ENCODE measurements at regions not wholly inside any gene's neighbourhood (a gene's known extent, or its start where the extent isn't known, plus 50 kb on each side); places are given as distances from the start of the nearest gene placed in this dataset.
A peak's percentile ranks its signal among the peaks of the same experiment; 100 is the strongest.
"Not testable (repeated sequence)": the region's sequence is repeated elsewhere in the genome, so short reads cannot be mapped to it uniquely, and the experiment has no call there.

GRCh38 chr9:135195975-135196374, 108.5 kb downstream of the OLFM1 start:
- DNase-seq: not testable (repeated sequence)

GRCh38 chr9:135196474-135196873, 109.0 kb downstream of the OLFM1 start:
- no peak for DNase-seq

GRCh38 chr9:135198144-135198543, 110.7 kb downstream of the OLFM1 start:
- DNase-seq: no peak

- peak in 1 of 51 donors; percentile 5 for DNase-seq
Measured at GRCh38 chr9:135198586-135199285, 111.3 kb downstream of the OLFM1 start.

GRCh38 chr9:135199489-135199888, 112.0 kb downstream of the OLFM1 start:
- DNase-seq: no peak

GRCh38 chr9:135201711-135202110, 114.2 kb downstream of the OLFM1 start:
- no peak for DNase-seq

- DNase-seq: no peak
Measured at GRCh38 chr9:135204177-135204576, 116.7 kb downstream of the OLFM1 start.

- DNase-seq: no peak
Measured at GRCh38 chr9:135209136-135209535, 121.7 kb downstream of the OLFM1 start.

- no peak for DNase-seq
Measured at GRCh38 chr9:135209852-135210251, 122.4 kb downstream of the OLFM1 start.

GRCh38 chr9:135210676-135211523, 123.4 kb downstream of the OLFM1 start:
- no peak for DNase-seq

- DNase-seq: no peak
Measured at GRCh38 chr9:135211524-135211890, 124.0 kb downstream of the OLFM1 start.

- DNase-seq: no peak
Measured at GRCh38 chr9:135212961-135213360, 125.5 kb downstream of the OLFM1 start.

GRCh38 chr9:135213566-135213965, 126.1 kb downstream of the OLFM1 start:
- DNase-seq: no peak

- no peak for DNase-seq
Measured at GRCh38 chr9:135214054-135214640, 126.7 kb downstream of the OLFM1 start.

- DNase-seq: no peak
Measured at GRCh38 chr9:135214706-135215105, 127.2 kb downstream of the OLFM1 start.

GRCh38 chr9:135215571-135216161, 128.2 kb downstream of the OLFM1 start:
- peak in 1 of 51 donors; percentile 27 for DNase-seq

- no peak for DNase-seq
Measured at GRCh38 chr9:135216236-135216635, 128.8 kb downstream of the OLFM1 start.

- DNase-seq: peak in 1 of 51 donors; percentile 39
Measured at GRCh38 chr9:135216791-135217441, 129.4 kb downstream of the OLFM1 start.

- DNase-seq: no peak
Measured at GRCh38 chr9:135217836-135218235, 130.4 kb downstream of the OLFM1 start.

GRCh38 chr9:135218331-135219225, 131.1 kb downstream of the OLFM1 start:
- DNase-seq: no peak
